Endodermal cell (in vitro differentiated cells): ENCODE measurements at regions not wholly inside any gene's neighbourhood (a gene's known extent, or its start where the extent isn't known, plus 50 kb on each side); places are given as distances from the start of the nearest gene placed in this dataset.
A peak's percentile ranks its signal among the peaks of the same experiment; 100 is the strongest.
"Not testable (repeated sequence)": the region's sequence is repeated elsewhere in the genome, so short reads cannot be mapped to it uniquely, and the experiment has no call there.

Experiments used
- DNase-seq: peaks from one replicate; pipeline ENCODE4 v3.0.0-alpha.2; 2017
- H3K27ac ChIP-seq: 2 replicates; pipeline ENCODE4 v1.5.1; 2013; ENCODE audit warnings: mild to moderate bottlenecking, low read depth, low read length, moderate library complexity
- H3K27me3 ChIP-seq: 2 replicates; pipeline ENCODE4 v1.6.1; 2013; ENCODE audit warnings: mild to moderate bottlenecking, low read length, moderate library complexity; ENCODE audit not compliant: insufficient read depth, control insufficient read depth, poor library complexity, severe bottlenecking
- H3K36me3 ChIP-seq: 2 replicates; pipeline ENCODE4 v1.7.0; 2013; ENCODE audit warnings: mild to moderate bottlenecking, low read length, moderate library complexity; ENCODE audit not compliant: control insufficient read depth, insufficient read depth
- H3K4me1 ChIP-seq: one replicate; pipeline ENCODE4 v1.7.0; 2013; ENCODE audit warnings: low read length; ENCODE audit not compliant: control insufficient read depth, insufficient read depth
- H3K4me3 ChIP-seq: 2 replicates; pipeline ENCODE4 v1.5.1; 2013; ENCODE audit warnings: mild to moderate bottlenecking, low read length, moderate library complexity
- H3K9ac ChIP-seq: 2 replicates; pipeline ENCODE4 v1.6.1; 2013; ENCODE audit warnings: mild to moderate bottlenecking, low read length, moderate library complexity; ENCODE audit not compliant: poor library complexity, severe bottlenecking; ENCODE audit errors: extremely low read depth
- H3K9me3 ChIP-seq: 2 replicates; pipeline ENCODE4 v1.6.1; 2013; ENCODE audit warnings: mild to moderate bottlenecking, low read length, moderate library complexity; ENCODE audit not compliant: control insufficient read depth
- H3K27ac Mint-ChIP-seq: 2 replicates; pipeline ENCODE4 v1.8.0; 2020; ENCODE audit warnings: mixed read lengths
- H3K27me3 Mint-ChIP-seq: 2 replicates; pipeline ENCODE4 v1.8.0; 2021; ENCODE audit warnings: mild to moderate bottlenecking, mixed read lengths; ENCODE audit not compliant: insufficient read depth
- H3K36me3 Mint-ChIP-seq: 2 replicates; pipeline ENCODE4 v1.8.0; 2020; ENCODE audit warnings: low read depth, mixed read lengths
- H3K4me1 Mint-ChIP-seq: 2 replicates; pipeline ENCODE4 v1.8.0; 2020; ENCODE audit warnings: mixed read lengths
- H3K4me3 Mint-ChIP-seq: 2 replicates; pipeline ENCODE4 v1.8.0; 2020; ENCODE audit warnings: mild to moderate bottlenecking, moderate library complexity, mixed read lengths
- H3K9me3 Mint-ChIP-seq: 2 replicates; pipeline ENCODE4 v1.8.0; 2020; ENCODE audit warnings: mild to moderate bottlenecking, mixed read lengths
- CTCF ChIP-seq: fragments of 200-600 bp; sonication (generic); conservative IDR thresholded peaks from 2 replicates; pipeline ENCODE4 v1.5.0; 2021; ENCODE audit warnings: antibody characterized with exemption, mild to moderate bottlenecking
- WGBS, 2 experiments: methylation state at CpG; one replicate each; pipeline versions ENCODE4 v1.1.5 to v1.1.7; 2013; ENCODE audit warnings: missing lambda C conversion rate in 2 of 2, mixed read lengths in 1 of 2; ENCODE audit not compliant: insufficient coverage in 1 of 2, insufficient read length in 1 of 2; 5-methylcytosine and 5-hydroxymethylcytosine counted together

- not testable (repeated sequence) for H3K27me3 Mint-ChIP-seq, H3K4me1 ChIP-seq, H3K4me1 Mint-ChIP-seq, H3K36me3 ChIP-seq, H3K27ac ChIP-seq, H3K4me3 ChIP-seq, H3K9ac ChIP-seq, H3K27ac Mint-ChIP-seq, H3K27me3 ChIP-seq, H3K4me3 Mint-ChIP-seq, H3K36me3 Mint-ChIP-seq
- peak; percentile 52 for DNase-seq
- peaks cover 16% of the 10 kb centered on the region for H3K9me3 ChIP-seq
- 65 to 88% methylated on average over 4 to 8 of the region's 8 CpGs for WGBS, 2 experiments
- peaks cover 49% of the 10 kb centered on the region for H3K9me3 Mint-ChIP-seq
Observed at GRCh38 chr13:50755862-50756685, 87.4 kb downstream of the DLEU7 start.

GRCh38 chr13:50757008-50757407 is 86.5 kb downstream of the DLEU7 start:
- Histone ChIP-seq H3K4me3 (no peak overlapping the region), H3K27ac (no peak overlapping the region), H3K9me3 (peaks cover 16% of the 10 kb centered on the region), H3K9ac (no peak overlapping the region), H3K36me3 (no peaks in the 10 kb centered on the region), H3K4me1 (no peaks in the 10 kb centered on the region), H3K27me3 (no peaks in the 10 kb centered on the region)
- WGBS, 2 experiments, result 90 to 92% methylated on average over 3 of the region's 3 CpGs
- peaks cover 3% of the 10 kb centered on the region for H3K27me3 Mint-ChIP-seq
- H3K36me3 Mint-ChIP-seq, result peaks cover 4% of the 10 kb centered on the region
- DNase-seq, result no peak
- H3K27ac Mint-ChIP-seq, result no peak overlapping the region
- no peaks in the 10 kb centered on the region for H3K4me1 Mint-ChIP-seq
- H3K4me3 Mint-ChIP-seq, result no peak overlapping the region
- TF ChIP-seq CTCF, result no peak
- peaks cover 49% of the 10 kb centered on the region for H3K9me3 Mint-ChIP-seq

GRCh38 chr13:50758796-50759195 is 84.7 kb downstream of the DLEU7 start:
- H3K4me1 ChIP-seq, result no peaks in the 10 kb centered on the region
- WGBS, 2 experiments, result 86 to 91% methylated on average over 1 of the region's 1 CpG
- H3K27ac ChIP-seq, result no peak overlapping the region
- Mint-ChIP-seq H3K27ac (no peak overlapping the region), H3K36me3 (peaks cover 4% of the 10 kb centered on the region), H3K9me3 (peaks cover 39% of the 10 kb centered on the region), H3K27me3 (peaks cover 10% of the 10 kb centered on the region), H3K4me3 (no peak overlapping the region), H3K4me1 (peaks cover 5% of the 10 kb centered on the region)
- TF ChIP-seq CTCF, result no peak
- no peaks in the 10 kb centered on the region for H3K27me3 ChIP-seq
- no peaks in the 10 kb centered on the region for H3K36me3 ChIP-seq
- H3K4me3 ChIP-seq, result no peak overlapping the region
- H3K9ac ChIP-seq, result no peak overlapping the region
- DNase-seq, result no peak
- peaks cover 12% of the 10 kb centered on the region for H3K9me3 ChIP-seq
